Bronchial epithelial cell (primary cell): ENCODE measurements at regions not wholly inside any gene's neighbourhood (a gene's known extent, or its start where the extent isn't known, plus 50 kb on each side); places are given as distances from the start of the nearest gene placed in this dataset.
"Not testable (repeated sequence)": the region's sequence is repeated elsewhere in the genome, so short reads cannot be mapped to it uniquely, and the experiment has no call there.

Experiments
- DNase-seq: peaks from one replicate; pipeline ENCODE4 v3.0.0-alpha.2; 2010; ENCODE audit warnings: low read depth
- FAIRE-seq: peaks from 2 replicates; lab custom pipeline; 2011; peaks lifted over from hg19 to GRCh38; lab: Jason Lieb, UNC
- H3K27me3 ChIP-seq: 2 replicates; pipeline ENCODE4 v1.5.1; 2011; ENCODE audit warnings: low read length; ENCODE audit not compliant: control insufficient read depth, insufficient read depth
- H3K36me3 ChIP-seq: 2 replicates; pipeline ENCODE4 v1.5.1; 2011; ENCODE audit warnings: low read length; ENCODE audit not compliant: control insufficient read depth, insufficient read depth
- H3K4me3 ChIP-seq: 2 replicates; pipeline ENCODE4 v1.5.1; 2011; ENCODE audit warnings: mild to moderate bottlenecking, low read depth, low read length, control low read depth
- CTCF ChIP-seq: IDR thresholded peaks from 2 replicates; pipeline ENCODE4 v1.5.1; 2011; ENCODE audit warnings: mild to moderate bottlenecking, moderate library complexity, low read length, control low read depth, inconsistent platforms; ENCODE audit not compliant: insufficient read depth, severe bottlenecking

- no peaks in the 10 kb centered on the region for H3K27me3 ChIP-seq
- no peak overlapping the region for H3K4me3 ChIP-seq
- H3K36me3 ChIP-seq: peaks cover 5% of the 10 kb centered on the region
- DNase-seq: no peak
- TF ChIP-seq CTCF: no peak
- no peak for FAIRE-seq
These were observed 80.4 kb upstream of the GARIN1A start for GRCh38 chr7:128591705-128592104.

- H3K36me3 ChIP-seq, FAIRE-seq, H3K4me3 ChIP-seq, DNase-seq, H3K27me3 ChIP-seq: not testable (repeated sequence)
These were observed 79.9 kb upstream of the GARIN1A start for GRCh38 chr7:128592209-128592608.

- H3K27me3 ChIP-seq, DNase-seq, H3K4me3 ChIP-seq, H3K36me3 ChIP-seq: not testable (repeated sequence)
- peak; percentile 62 for FAIRE-seq
These were observed 78.0 kb upstream of the GARIN1A start for GRCh38 chr7:128594061-128594460.

- not testable (repeated sequence) for DNase-seq, H3K27me3 ChIP-seq, H3K4me3 ChIP-seq, FAIRE-seq, H3K36me3 ChIP-seq
These were observed 75.6 kb upstream of the GARIN1A start for GRCh38 chr7:128596336-128597128.

- not testable (repeated sequence) for H3K4me3 ChIP-seq, H3K27me3 ChIP-seq, FAIRE-seq, H3K36me3 ChIP-seq, DNase-seq
These were observed 73.1 kb upstream of the GARIN1A start for GRCh38 chr7:128598946-128599345.

- DNase-seq (peak; percentile 67), FAIRE-seq (peak; percentile 93)
- not testable (repeated sequence) for H3K27me3 ChIP-seq, H3K36me3 ChIP-seq, H3K4me3 ChIP-seq
- peak; percentile 12 for TF ChIP-seq CTCF
These were observed 63.2 kb upstream of the GARIN1A start for GRCh38 chr7:128608678-128609421.

- H3K36me3 ChIP-seq, FAIRE-seq: not testable (repeated sequence)
These were observed 58.7 kb upstream of the GARIN1A start for GRCh38 chr7:128613366-128613765.

GRCh38 chr7:128614812-128615211 lies 57.3 kb upstream of the GARIN1A start:
- not testable (repeated sequence) for H3K27me3 ChIP-seq, H3K4me3 ChIP-seq, FAIRE-seq, DNase-seq, H3K36me3 ChIP-seq

More at GRCh38 chr7:128613366-128613765, 58.7 kb upstream of the GARIN1A start:
- H3K27me3 ChIP-seq, H3K4me3 ChIP-seq, DNase-seq: not testable (repeated sequence)

- H3K36me3 ChIP-seq, FAIRE-seq, H3K4me3 ChIP-seq, DNase-seq, H3K27me3 ChIP-seq: not testable (repeated sequence)
These were observed 55.3 kb upstream of the GARIN1A start for GRCh38 chr7:128616799-128617198.
